Panc1 (cell line): ENCODE measurements at regions not wholly inside any gene's neighbourhood (a gene's known extent, or its start where the extent isn't known, plus 50 kb on each side); places are given as distances from the start of the nearest gene placed in this dataset.

Experiments
- ATAC-seq: fragments of 200-7000 bp; cut with Tn5 transposase; 2 replicates; pipeline ENCODE4 v1.9.1; 2020; ENCODE audit warnings: mild to moderate bottlenecking, moderate library complexity
- BruUV-seq: library from RNA; stranded (reverse); fragments of 400-500 nt; replicated peaks from 2 replicates; lab custom pipeline; 2021; lab: Mats Ljungman, UMichigan
- CTCF ChIA-PET: fragments of 300-600 bp; sonication (Branson Sonifier 250); formaldehyde crosslinking; loops from one replicate; lab custom pipeline; 2022; ENCODE audit warnings: antibody characterized with exemption; lab: Charles Lee
- POLR2A ChIA-PET: fragments of 300-600 bp; sonication (Branson Sonifier 250); formaldehyde crosslinking; loops from one replicate; lab custom pipeline; 2022; ENCODE audit warnings: antibody characterized with exemption; lab: Charles Lee
- DNase-seq: peaks from one replicate; pipeline ENCODE4 v3.0.0-alpha.2; 2010; ENCODE audit warnings: low read depth, low spot score
- H3K27ac ChIP-seq: 2 replicates; pipeline ENCODE4 v1.5.1; 2011; ENCODE audit warnings: mild to moderate bottlenecking, low read length, inconsistent platforms
- H3K27me3 ChIP-seq: fragments of 200-500 bp; sonication (Bioruptor generic); 2 replicates; pipeline ENCODE4 v1.6.0; 2014; ENCODE audit warnings: low read length, inconsistent platforms; ENCODE audit not compliant: control insufficient read depth, insufficient read depth
- H3K36me3 ChIP-seq: fragments of 200-500 bp; sonication (Bioruptor generic); 2 replicates; pipeline ENCODE4 v1.5.1; 2014; ENCODE audit warnings: inconsistent platforms, mild to moderate bottlenecking, low read length, moderate library complexity; ENCODE audit not compliant: control insufficient read depth, insufficient read depth
- H3K4me1 ChIP-seq: 2 replicates; pipeline ENCODE4 v1.5.1; 2011; ENCODE audit warnings: inconsistent platforms, mild to moderate bottlenecking, low read length, moderate library complexity; ENCODE audit not compliant: control insufficient read depth, insufficient read depth
- H3K4me3 ChIP-seq, 2 experiments: 2 replicates each; pipeline ENCODE4 v1.5.1; 2011 to 2012; ENCODE audit warnings: low read depth in 2 of 2, low read length in 2 of 2, mild to moderate bottlenecking in 2 of 2, inconsistent platforms in 1 of 2, moderate library complexity in 1 of 2
- H3K9me3 ChIP-seq: fragments of 200-500 bp; sonication (Bioruptor generic); 2 replicates; pipeline ENCODE4 v1.5.1; 2014; ENCODE audit warnings: low read depth, mild to moderate bottlenecking, inconsistent platforms, low read length, moderate library complexity; ENCODE audit not compliant: control insufficient read depth, insufficient read depth
- POLR2AphosphoS5 ChIP-seq: IDR thresholded peaks from 2 replicates; pipeline ENCODE4 v1.6.1; 2012; ENCODE audit warnings: mild to moderate bottlenecking, low read depth, low read length, moderate library complexity
- SIN3A ChIP-seq: IDR thresholded peaks from 2 replicates; pipeline ENCODE4 v1.6.1; 2012; ENCODE audit warnings: low read depth, mild to moderate bottlenecking, low read length, moderate library complexity, borderline replicate concordance; ENCODE audit not compliant: insufficient read depth
- TCF7L2 ChIP-seq: IDR thresholded peaks from 2 replicates; pipeline ENCODE4 v1.6.1; 2011; ENCODE audit warnings: mild to moderate bottlenecking, low read depth, low read length, inconsistent platforms
- in situ Hi-C: cut with HindIII; loops from 2 replicates; pipeline ENCODE4 v1.10.0; 2016; ENCODE audit warnings: low sequenced_read_pairs, low pct_unique_long_range_greater_than_20kb
- intact Hi-C: fragments of 100-400 bp; cut with micrococcal nuclease; formaldehyde crosslinking; loops from one replicate; pipeline ENCODE4 v1.10.0; 2022; ENCODE audit not compliant: unreplicated experiment
- TF ChIP-seq, protein P1 (sequence below): fragments of 450-650 bp; IDR thresholded peaks from 2 replicates; pipeline ENCODE4 v1.5.1; 2017; ENCODE audit warnings: mild to moderate bottlenecking
- TF ChIP-seq, protein P2 (sequence below), 2 experiments: IDR thresholded peaks; 2 replicates each; pipeline ENCODE4 v1.6.1; 2011 to 2012; ENCODE audit warnings: low read depth in 2 of 2, control low read depth in 1 of 2, low read length in 1 of 2, mild to moderate bottlenecking in 1 of 2, moderate library complexity in 1 of 2; ENCODE audit not compliant: insufficient read depth in 1 of 2

DNA sequence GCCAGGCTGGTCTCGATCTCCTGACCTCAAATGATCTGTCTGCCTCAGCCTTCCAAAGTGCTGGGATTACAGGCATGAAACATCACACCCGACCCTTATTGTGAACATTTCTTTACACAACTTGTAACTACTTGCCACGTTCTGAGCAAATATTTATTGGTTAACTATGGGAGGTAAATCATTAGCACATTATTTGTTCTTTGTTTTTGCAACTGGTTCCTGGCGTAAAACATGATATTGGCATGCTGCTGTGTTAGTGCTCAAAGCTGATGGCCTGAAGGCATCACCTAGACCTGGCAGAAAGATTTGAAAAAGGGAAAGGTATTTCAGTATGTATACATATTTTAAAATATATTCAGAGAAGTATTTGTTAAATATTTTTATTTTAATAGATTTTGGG lies 438.3 kb upstream of the PRKX start:
- intact Hi-C loops = loop anchor here (10.0 kb wide), 1 partner anchor 453 kb away; no protein-coding TSS in a partner anchor
- in situ Hi-C loops = no loop called here
- TF ChIP-seq TCF7L2 (no peak), POLR2AphosphoS5 (no peak), SIN3A (no peak)
- TF ChIP-seq, protein P1, sequence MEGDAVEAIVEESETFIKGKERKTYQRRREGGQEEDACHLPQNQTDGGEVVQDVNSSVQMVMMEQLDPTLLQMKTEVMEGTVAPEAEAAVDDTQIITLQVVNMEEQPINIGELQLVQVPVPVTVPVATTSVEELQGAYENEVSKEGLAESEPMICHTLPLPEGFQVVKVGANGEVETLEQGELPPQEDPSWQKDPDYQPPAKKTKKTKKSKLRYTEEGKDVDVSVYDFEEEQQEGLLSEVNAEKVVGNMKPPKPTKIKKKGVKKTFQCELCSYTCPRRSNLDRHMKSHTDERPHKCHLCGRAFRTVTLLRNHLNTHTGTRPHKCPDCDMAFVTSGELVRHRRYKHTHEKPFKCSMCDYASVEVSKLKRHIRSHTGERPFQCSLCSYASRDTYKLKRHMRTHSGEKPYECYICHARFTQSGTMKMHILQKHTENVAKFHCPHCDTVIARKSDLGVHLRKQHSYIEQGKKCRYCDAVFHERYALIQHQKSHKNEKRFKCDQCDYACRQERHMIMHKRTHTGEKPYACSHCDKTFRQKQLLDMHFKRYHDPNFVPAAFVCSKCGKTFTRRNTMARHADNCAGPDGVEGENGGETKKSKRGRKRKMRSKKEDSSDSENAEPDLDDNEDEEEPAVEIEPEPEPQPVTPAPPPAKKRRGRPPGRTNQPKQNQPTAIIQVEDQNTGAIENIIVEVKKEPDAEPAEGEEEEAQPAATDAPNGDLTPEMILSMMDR = no peak
- TF ChIP-seq, protein P2, sequence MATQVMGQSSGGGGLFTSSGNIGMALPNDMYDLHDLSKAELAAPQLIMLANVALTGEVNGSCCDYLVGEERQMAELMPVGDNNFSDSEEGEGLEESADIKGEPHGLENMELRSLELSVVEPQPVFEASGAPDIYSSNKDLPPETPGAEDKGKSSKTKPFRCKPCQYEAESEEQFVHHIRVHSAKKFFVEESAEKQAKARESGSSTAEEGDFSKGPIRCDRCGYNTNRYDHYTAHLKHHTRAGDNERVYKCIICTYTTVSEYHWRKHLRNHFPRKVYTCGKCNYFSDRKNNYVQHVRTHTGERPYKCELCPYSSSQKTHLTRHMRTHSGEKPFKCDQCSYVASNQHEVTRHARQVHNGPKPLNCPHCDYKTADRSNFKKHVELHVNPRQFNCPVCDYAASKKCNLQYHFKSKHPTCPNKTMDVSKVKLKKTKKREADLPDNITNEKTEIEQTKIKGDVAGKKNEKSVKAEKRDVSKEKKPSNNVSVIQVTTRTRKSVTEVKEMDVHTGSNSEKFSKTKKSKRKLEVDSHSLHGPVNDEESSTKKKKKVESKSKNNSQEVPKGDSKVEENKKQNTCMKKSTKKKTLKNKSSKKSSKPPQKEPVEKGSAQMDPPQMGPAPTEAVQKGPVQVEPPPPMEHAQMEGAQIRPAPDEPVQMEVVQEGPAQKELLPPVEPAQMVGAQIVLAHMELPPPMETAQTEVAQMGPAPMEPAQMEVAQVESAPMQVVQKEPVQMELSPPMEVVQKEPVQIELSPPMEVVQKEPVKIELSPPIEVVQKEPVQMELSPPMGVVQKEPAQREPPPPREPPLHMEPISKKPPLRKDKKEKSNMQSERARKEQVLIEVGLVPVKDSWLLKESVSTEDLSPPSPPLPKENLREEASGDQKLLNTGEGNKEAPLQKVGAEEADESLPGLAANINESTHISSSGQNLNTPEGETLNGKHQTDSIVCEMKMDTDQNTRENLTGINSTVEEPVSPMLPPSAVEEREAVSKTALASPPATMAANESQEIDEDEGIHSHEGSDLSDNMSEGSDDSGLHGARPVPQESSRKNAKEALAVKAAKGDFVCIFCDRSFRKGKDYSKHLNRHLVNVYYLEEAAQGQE (IDR thresholded peaks at IDR 0.05; ENCODE audit: insufficient read depth in 1 of 2, low read depth in 2 of 2, low read length in 1 of 2) = no peak
- ATAC-seq (no peak), DNase-seq (no peak)
- BruUV-seq = no TSS peak
- Histone ChIP-seq H3K27ac (no peak overlapping the region), H3K27me3 (no peaks in the 10 kb centered on the region), H3K36me3 (no peaks in the 10 kb centered on the region), H3K9me3 (no peaks in the 10 kb centered on the region), H3K4me3 (no peak overlapping the region), H3K4me1 (no peaks in the 10 kb centered on the region)
- CTCF ChIA-PET = no interaction called here
- POLR2A ChIA-PET = no interaction called here

DNA sequence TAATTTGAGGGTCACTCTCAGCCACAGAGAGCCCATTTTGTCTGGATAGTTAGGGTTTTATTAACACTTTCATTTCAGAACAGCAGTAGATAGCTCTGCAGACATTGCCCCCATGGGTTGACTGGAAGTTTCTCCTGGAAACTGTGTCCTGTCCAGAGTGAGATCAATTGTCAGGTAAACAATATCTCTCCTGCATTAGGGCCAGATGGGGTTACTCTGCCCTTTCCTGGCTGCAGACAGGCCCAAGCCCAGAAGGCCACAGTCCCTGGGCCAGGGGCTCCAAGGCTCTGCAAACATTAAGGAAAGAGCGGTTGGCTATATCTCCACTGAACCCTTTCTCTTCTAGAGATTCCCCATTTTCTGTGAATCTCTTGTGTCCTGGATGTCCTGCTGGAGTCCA lies 436.8 kb upstream of the PRKX start:
- no peak for DNase-seq
- TF ChIP-seq, protein P2 (IDR thresholded peaks at IDR 0.05; ENCODE audit: insufficient read depth in 1 of 2, low read depth in 2 of 2, low read length in 1 of 2) = no peak
- in situ Hi-C loops (no loop called here), intact Hi-C loops (loop anchor here (10.0 kb wide), 1 partner anchor 455 kb away; no protein-coding TSS in a partner anchor)
- no peak for ATAC-seq
- no peaks in the 10 kb centered on the region for H3K4me1 ChIP-seq
- no TSS peak for BruUV-seq
- CTCF ChIA-PET = no interaction called here
- no peak overlapping the region for H3K4me3 ChIP-seq
- H3K27me3 ChIP-seq = no peaks in the 10 kb centered on the region
- H3K9me3 ChIP-seq = no peaks in the 10 kb centered on the region
- POLR2A ChIA-PET = no interaction called here
- H3K36me3 ChIP-seq = no peaks in the 10 kb centered on the region
- no peak overlapping the region for H3K27ac ChIP-seq
